GM18511 (cell line): ENCODE measurements at regions not wholly inside any gene's neighbourhood (a gene's known extent, or its start where the extent isn't known, plus 50 kb on each side); places are given as distances from the start of the nearest gene placed in this dataset.
"Not testable (repeated sequence)": the region's sequence is repeated elsewhere in the genome, so short reads cannot be mapped to it uniquely, and the experiment has no call there.

Experiments used
- ATAC-seq: cut with Tn5 transposase; IDR thresholded peaks from one replicate; pipeline ENCODE4 v1.9.1; 2021; ENCODE audit warnings: mild to moderate bottlenecking, moderate library complexity; ENCODE audit not compliant: unreplicated experiment

- ATAC-seq: no peak
These were observed 677.5 kb upstream of the ZWINT start for GRCh38 chr10:57038531-57038930.

GRCh38 chr10:57035310-57035709, 674.3 kb upstream of the ZWINT start:
- no peak for ATAC-seq

GRCh38 chr10:57032301-57032700, 671.2 kb upstream of the ZWINT start:
- not testable (repeated sequence) for ATAC-seq

GRCh38 chr10:57031346-57031745, 670.3 kb upstream of the ZWINT start:
- no peak for ATAC-seq

- no peak for ATAC-seq
These were observed 665.2 kb upstream of the ZWINT start for GRCh38 chr10:57026307-57026706.

DNA sequence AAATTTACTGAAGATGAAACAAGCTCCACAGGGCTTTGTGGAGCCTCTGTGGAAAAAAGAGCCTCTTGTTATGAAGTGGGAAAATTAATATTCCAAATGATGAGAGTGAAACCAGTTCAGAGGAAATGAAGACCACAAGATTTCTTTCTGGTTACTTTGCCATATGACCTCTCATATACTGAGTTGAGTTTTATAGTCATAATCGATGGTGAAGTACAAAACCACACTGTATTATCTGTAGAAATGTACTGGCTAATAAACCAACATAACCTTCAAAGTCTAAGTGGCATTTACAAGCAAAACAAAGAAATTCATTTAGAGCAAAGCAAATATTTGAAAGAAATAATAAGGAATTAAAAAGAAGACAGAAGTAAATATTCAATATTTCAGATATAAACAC, 662.6 kb upstream of the ZWINT start:
- ATAC-seq: no peak

DNA sequence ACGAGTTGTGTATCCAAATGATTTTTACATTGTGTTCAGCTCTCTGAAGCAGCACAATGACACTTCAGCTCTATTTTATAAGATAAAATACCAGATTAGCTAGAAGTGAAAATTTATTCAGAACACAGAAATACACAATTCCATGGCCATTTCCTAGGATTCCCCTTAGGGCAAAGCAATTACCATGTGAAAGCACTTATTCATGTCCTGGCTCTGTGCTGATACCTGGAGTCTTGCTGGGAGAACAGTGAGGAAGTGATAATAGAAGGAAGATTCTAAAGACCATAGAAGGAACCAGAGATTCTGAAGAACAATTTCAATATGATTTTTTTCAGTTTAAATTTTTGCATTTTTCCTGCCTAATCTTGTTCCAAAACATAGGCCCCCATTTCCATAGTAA, 657.4 kb upstream of the ZWINT start:
- ATAC-seq: no peak

DNA sequence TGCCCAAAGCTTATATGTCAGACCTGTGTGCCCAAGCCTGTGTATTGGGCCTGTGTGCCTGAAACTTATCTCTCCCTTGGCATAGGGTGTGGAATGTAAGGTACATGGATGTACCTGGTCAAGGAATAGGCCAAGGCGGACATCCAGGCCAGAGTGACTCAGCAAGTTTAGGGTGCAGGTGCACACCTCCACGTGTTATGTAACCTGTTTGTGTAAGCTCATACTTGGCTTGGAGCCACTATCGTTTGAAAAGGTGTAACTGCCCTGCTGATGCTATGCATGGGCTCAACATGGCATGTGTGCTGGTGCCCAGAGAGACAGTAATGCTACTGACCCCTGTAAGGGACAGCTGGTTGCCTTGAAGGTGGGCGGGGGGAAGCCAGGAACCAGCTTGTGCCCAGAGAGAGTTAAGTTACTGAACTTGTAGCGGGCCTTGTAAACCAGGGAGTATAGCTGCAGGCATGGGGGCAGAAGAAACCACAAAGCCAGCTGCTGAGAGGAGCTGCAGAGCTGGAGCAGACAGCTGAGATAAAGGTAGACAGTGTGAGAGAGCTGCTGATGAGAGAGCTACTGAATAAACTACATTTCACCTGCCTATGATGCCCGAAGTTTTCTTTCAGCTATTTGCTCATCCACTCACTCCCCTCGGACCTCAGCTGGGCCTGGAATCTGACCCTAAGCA, 656.4 kb upstream of the ZWINT start:
- no peak for ATAC-seq

GRCh38 chr10:57015595-57016318, 654.7 kb upstream of the ZWINT start:
- no peak for ATAC-seq

DNA sequence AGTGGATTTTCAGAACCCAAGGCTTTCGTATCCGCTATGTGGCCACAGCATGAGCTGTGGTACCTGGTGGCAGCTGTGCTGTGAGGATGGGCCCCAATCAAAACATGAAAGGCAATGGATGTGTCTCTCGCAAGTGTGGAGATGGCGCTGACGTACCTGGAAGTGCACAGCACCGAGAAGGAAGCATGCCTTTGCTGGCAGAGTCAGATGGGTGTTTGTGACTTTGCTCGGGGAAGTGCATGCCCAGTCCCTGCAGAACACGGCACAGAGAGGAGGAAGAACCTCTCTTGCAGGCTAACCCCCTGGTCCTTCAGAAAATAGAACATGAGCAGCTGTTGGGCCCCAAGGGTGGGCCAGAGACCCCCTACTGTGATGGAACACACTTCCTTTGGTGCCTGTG, 654.1 kb upstream of the ZWINT start:
- no peak for ATAC-seq

- no peak for ATAC-seq
These were observed 653.7 kb upstream of the ZWINT start for GRCh38 chr10:57014758-57015157.

- no peak for ATAC-seq
These were observed 647.1 kb upstream of the ZWINT start for GRCh38 chr10:57008189-57008588.

GRCh38 chr10:56991591-56992069, 630.6 kb upstream of the ZWINT start:
- no peak for ATAC-seq

- no peak for ATAC-seq
These were observed 614.5 kb upstream of the ZWINT start for GRCh38 chr10:56975513-56975912.

- ATAC-seq: no peak
These were observed 612.7 kb upstream of the ZWINT start for GRCh38 chr10:56973766-56974165.

DNA sequence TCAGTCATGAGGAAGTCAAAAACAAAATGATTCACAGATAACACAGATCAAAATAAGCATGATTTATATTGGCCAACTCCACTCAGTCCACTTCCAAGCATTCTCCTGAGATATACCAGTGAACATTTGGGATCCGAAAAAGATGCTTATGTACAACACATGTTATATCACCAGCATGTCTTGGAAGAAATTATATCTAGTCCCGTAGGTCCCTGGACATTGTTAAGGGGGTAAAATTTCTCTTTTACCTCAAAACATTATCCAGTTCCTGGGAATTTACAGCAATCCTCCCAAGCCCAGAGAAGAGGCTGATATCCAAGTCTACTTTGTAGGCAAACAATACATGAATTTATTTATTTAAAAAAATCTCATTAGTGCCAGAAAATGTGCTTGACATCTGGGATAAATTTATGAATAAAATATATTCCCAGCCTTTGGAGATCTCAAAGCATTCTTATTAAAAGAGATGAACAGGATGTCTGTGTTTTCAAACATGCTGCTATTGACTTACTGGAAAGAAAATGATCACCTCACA, 582.2 kb upstream of the ZWINT start:
- no peak for ATAC-seq

- no peak for ATAC-seq
These were observed 573.5 kb upstream of the ZWINT start for GRCh38 chr10:56934515-56934914.

GRCh38 chr10:56928714-56929113, 567.7 kb upstream of the ZWINT start:
- ATAC-seq: no peak

DNA sequence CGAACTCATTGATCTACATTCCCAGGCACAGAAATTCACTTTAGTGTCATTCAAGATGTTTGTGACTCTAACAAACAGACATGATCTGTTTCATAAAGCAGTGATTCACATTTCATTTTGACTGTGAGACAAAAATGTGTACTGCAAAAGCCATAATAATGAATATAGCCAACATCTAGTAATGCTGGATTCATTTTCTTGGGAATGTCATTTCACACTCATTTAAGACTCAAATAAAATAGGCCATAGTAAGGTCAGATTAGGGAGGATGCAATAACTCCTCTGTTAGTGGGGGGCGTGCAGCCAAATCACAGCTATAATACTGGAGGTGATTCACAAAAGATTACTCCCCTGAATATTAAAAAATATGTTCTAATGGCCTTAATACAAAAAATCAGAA, 566.6 kb upstream of the ZWINT start:
- ATAC-seq: no peak

DNA sequence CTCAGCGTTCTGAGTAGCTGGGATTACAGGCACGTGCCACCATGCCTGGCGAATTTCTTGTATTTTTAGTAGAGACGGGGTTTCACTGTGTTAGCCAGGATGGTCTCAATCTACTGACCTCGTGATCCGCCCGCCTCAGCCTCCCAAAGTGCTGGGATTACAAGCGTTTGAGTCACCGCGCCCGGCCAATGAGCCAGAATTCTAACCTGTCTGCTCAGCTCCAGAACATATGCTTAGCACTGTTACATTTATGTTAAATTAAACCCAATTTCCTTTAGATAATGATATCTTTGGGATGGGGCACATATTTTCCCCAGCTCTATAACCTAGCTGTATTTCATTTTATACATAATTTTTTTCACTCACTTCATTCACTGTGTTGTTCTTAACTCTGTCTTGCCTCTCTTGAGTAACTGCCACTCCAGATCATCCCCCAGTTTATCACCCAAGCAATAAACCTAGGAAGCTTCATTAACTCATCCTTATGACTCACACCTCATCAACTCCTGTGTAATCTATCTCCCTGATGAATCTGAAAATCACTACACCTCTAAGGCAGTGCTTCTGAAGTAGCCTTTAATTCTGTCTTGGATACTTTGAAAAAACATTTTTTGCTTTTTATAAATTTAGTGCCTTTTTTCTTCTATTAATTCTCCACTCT, 559.7 kb upstream of the ZWINT start:
- ATAC-seq: no peak

DNA sequence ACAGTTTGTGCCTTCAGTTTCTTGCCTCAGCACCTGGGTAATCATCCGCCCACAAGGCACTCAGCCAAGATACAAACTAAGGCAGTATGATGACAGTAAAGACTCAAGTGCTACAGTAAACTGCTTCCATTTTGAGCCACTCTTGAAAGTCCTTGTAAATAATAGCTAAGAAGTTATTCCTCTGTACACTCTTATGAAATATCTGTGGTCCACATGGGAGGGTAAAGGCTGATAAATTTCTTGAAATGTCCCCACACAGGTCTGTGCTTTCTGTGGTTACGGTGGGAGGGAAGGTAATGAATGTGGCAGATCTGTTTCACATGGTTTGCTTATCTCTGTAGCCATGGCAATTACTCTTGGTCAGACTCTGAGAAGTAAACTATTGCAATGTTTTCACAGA, 551.0 kb upstream of the ZWINT start:
- no peak for ATAC-seq

DNA sequence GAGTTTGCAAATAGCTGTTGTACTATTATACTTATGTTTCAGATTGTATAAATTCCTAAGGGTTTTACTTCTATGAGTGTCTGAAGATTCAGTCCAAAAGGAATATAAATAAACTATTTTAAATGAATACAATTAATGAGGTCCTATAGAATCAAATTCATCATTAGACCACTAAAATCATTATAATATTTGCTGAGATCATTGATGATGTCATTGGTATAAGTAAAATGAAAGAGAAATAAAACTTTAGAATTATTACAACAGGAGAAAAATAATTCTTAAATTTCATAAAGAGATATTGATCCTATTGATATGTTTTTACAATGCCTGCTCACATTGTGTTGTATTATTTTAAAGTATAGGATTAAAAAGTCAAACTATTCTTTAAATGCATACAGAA, 544.0 kb upstream of the ZWINT start:
- no peak for ATAC-seq
